H1 (cell line): ENCODE measurements at regions not wholly inside any gene's neighbourhood (a gene's known extent, or its start where the extent isn't known, plus 50 kb on each side); places are given as distances from the start of the nearest gene placed in this dataset. TPM values are rescaled to one million over a fixed set of nuclear protein-coding genes. Genes with fewer than 3 reads are reported as not detected.

ENCODE experiments used
- small RNA-seq: library from polyadenylated mRNA; stranded (forward); fragments of <200 nt; extraction: miRNeasy Mini kit (QIAGEN cat#:217004); gene quantifications from one replicate; pipeline ENCODE3, GENCODE V24; 2013; ENCODE audit not compliant: insufficient read depth

Small RNA genes lying in the stretch of these regions (small RNA-seq; reads per million reads assigned to genes)
- not detected for gene RN7SKP61
- not detected for gene RN7SL647P
- not detected for gene RNU6-217P
